ENCODE measurements at regions not wholly inside any gene's neighbourhood (a gene's known extent, or its start where the extent isn't known, plus 50 kb on each side); places are given as distances from the start of the nearest gene placed in this dataset.

GRCh38 chr22:48975886-48976285 is 851.8 kb downstream of the BRD1 start:
- no peak overlapping the region for H3K4me3 ChIP-seq (ENCODE audit: low read depth in 1 of 5, low read length in 5 of 5)
- H3K27ac ChIP-seq (ENCODE audit: low read depth, low read length) = no peak overlapping the region
- no peaks in the 10 kb centered on the region for H3K4me1 ChIP-seq (ENCODE audit: control insufficient read depth in 5 of 5, insufficient read depth in 5 of 5, low read length in 5 of 5)
- H3K27me3 ChIP-seq (ENCODE audit: control insufficient read depth in 5 of 5, insufficient read depth in 4 of 5, low read length in 5 of 5) = peaks cover 6 to 33% (median 25%) of the 10 kb centered on the region in 5 donors
- peaks cover 0 to 5% (median 3%) of the 10 kb centered on the region in 5 donors for H3K9me3 ChIP-seq (ENCODE audit: control insufficient read depth in 5 of 5, low read length in 5 of 5)
- no peaks in the 10 kb centered on the region for H3K36me3 ChIP-seq (ENCODE audit: control insufficient read depth in 5 of 5, insufficient read depth in 5 of 5, low read length in 5 of 5)
- H3K9ac ChIP-seq (ENCODE audit: low read length in 5 of 5) = no peak overlapping the region

GRCh38 chr22:48975316-48975741 is 852.3 kb downstream of the BRD1 start:
- Histone ChIP-seq H3K27ac (ENCODE audit: low read depth, low read length) (no peak overlapping the region), H3K9ac (ENCODE audit: low read length in 5 of 5) (no peak overlapping the region), H3K4me1 (ENCODE audit: control insufficient read depth in 5 of 5, insufficient read depth in 5 of 5, low read length in 5 of 5) (no peaks in the 10 kb centered on the region), H3K36me3 (ENCODE audit: control insufficient read depth in 5 of 5, insufficient read depth in 5 of 5, low read length in 5 of 5) (no peaks in the 10 kb centered on the region), H3K9me3 (ENCODE audit: control insufficient read depth in 5 of 5, low read length in 5 of 5) (peaks cover 0 to 5% (median 3%) of the 10 kb centered on the region in 5 donors), H3K4me3 (ENCODE audit: low read depth in 1 of 5, low read length in 5 of 5) (no peak overlapping the region), H3K27me3 (ENCODE audit: control insufficient read depth in 5 of 5, insufficient read depth in 4 of 5, low read length in 5 of 5) (peaks cover 6 to 27% (median 20%) of the 10 kb centered on the region in 5 donors)

GRCh38 chr22:48974443-48975315 is 853.0 kb downstream of the BRD1 start:
- Histone ChIP-seq H3K9ac (ENCODE audit: low read length in 5 of 5) (no peak overlapping the region), H3K27ac (ENCODE audit: low read depth, low read length) (no peak overlapping the region), H3K9me3 (ENCODE audit: control insufficient read depth in 5 of 5, low read length in 5 of 5) (peaks cover 0 to 5% (median 3%) of the 10 kb centered on the region in 5 donors), H3K4me1 (ENCODE audit: control insufficient read depth in 5 of 5, insufficient read depth in 5 of 5, low read length in 5 of 5) (no peaks in the 10 kb centered on the region), H3K4me3 (ENCODE audit: low read depth in 1 of 5, low read length in 5 of 5) (no peak overlapping the region), H3K36me3 (ENCODE audit: control insufficient read depth in 5 of 5, insufficient read depth in 5 of 5, low read length in 5 of 5) (no peaks in the 10 kb centered on the region), H3K27me3 (ENCODE audit: control insufficient read depth in 5 of 5, insufficient read depth in 4 of 5, low read length in 5 of 5) (peaks cover 6 to 27% (median 17%) of the 10 kb centered on the region in 5 donors)

- Histone ChIP-seq H3K4me1 (ENCODE audit: control insufficient read depth in 5 of 5, insufficient read depth in 5 of 5, low read length in 5 of 5) (no peaks in the 10 kb centered on the region), H3K9me3 (ENCODE audit: control insufficient read depth in 5 of 5, low read length in 5 of 5) (no peaks in the 10 kb centered on the region), H3K4me3 (ENCODE audit: low read depth in 1 of 5, low read length in 5 of 5) (no peak overlapping the region), H3K9ac (ENCODE audit: low read length in 5 of 5) (no peak overlapping the region), H3K36me3 (ENCODE audit: control insufficient read depth in 5 of 5, insufficient read depth in 5 of 5, low read length in 5 of 5) (no peaks in the 10 kb centered on the region), H3K27me3 (ENCODE audit: control insufficient read depth in 5 of 5, insufficient read depth in 4 of 5, low read length in 5 of 5) (peaks cover 6 to 32% (median 21%) of the 10 kb centered on the region in 5 donors), H3K27ac (ENCODE audit: low read depth, low read length) (no peak overlapping the region)
Observed at GRCh38 chr22:48973694-48974041, 854.0 kb downstream of the BRD1 start.

GRCh38 chr22:48972979-48973693 is 854.5 kb downstream of the BRD1 start:
- Histone ChIP-seq H3K27me3 (ENCODE audit: control insufficient read depth in 5 of 5, insufficient read depth in 4 of 5, low read length in 5 of 5) (peaks cover 6 to 32% (median 22%) of the 10 kb centered on the region in 5 donors), H3K9ac (ENCODE audit: low read length in 5 of 5) (no peak overlapping the region), H3K9me3 (ENCODE audit: control insufficient read depth in 5 of 5, low read length in 5 of 5) (no peaks in the 10 kb centered on the region), H3K4me1 (ENCODE audit: control insufficient read depth in 5 of 5, insufficient read depth in 5 of 5, low read length in 5 of 5) (no peaks in the 10 kb centered on the region), H3K27ac (ENCODE audit: low read depth, low read length) (no peak overlapping the region), H3K4me3 (ENCODE audit: low read depth in 1 of 5, low read length in 5 of 5) (no peak overlapping the region), H3K36me3 (ENCODE audit: control insufficient read depth in 5 of 5, insufficient read depth in 5 of 5, low read length in 5 of 5) (no peaks in the 10 kb centered on the region)

GRCh38 chr22:48968201-48968959 is 859.3 kb downstream of the BRD1 start:
- H3K4me1 ChIP-seq (ENCODE audit: control insufficient read depth in 5 of 5, insufficient read depth in 5 of 5, low read length in 5 of 5) = no peaks in the 10 kb centered on the region
- peaks cover 0 to 4% (median 0%) of the 10 kb centered on the region in 5 donors for H3K9me3 ChIP-seq (ENCODE audit: control insufficient read depth in 5 of 5, low read length in 5 of 5)
- H3K36me3 ChIP-seq (ENCODE audit: control insufficient read depth in 5 of 5, insufficient read depth in 5 of 5, low read length in 5 of 5) = no peaks in the 10 kb centered on the region
- H3K27ac ChIP-seq (ENCODE audit: low read depth, low read length) = no peak overlapping the region
- H3K27me3 ChIP-seq (ENCODE audit: control insufficient read depth in 5 of 5, insufficient read depth in 4 of 5, low read length in 5 of 5) = peaks cover 0 to 13% (median 4%) of the 10 kb centered on the region in 5 donors
- no peak overlapping the region for H3K9ac ChIP-seq (ENCODE audit: low read length in 5 of 5)
- H3K4me3 ChIP-seq (ENCODE audit: low read depth in 1 of 5, low read length in 5 of 5) = no peak overlapping the region

- Histone ChIP-seq H3K4me3 (ENCODE audit: low read depth in 1 of 5, low read length in 5 of 5) (no peak overlapping the region), H3K9me3 (ENCODE audit: control insufficient read depth in 5 of 5, low read length in 5 of 5) (peaks cover 0 to 4% (median 0%) of the 10 kb centered on the region in 5 donors), H3K4me1 (ENCODE audit: control insufficient read depth in 5 of 5, insufficient read depth in 5 of 5, low read length in 5 of 5) (no peaks in the 10 kb centered on the region)
Observed at GRCh38 chr22:48963405-48963804, 864.3 kb downstream of the BRD1 start.

GRCh38 chr22:48961705-48962104 is 866.0 kb downstream of the BRD1 start:
- H3K4me1 ChIP-seq (ENCODE audit: control insufficient read depth in 5 of 5, insufficient read depth in 5 of 5, low read length in 5 of 5) = no peaks in the 10 kb centered on the region
- no peaks in the 10 kb centered on the region for H3K36me3 ChIP-seq (ENCODE audit: control insufficient read depth in 5 of 5, insufficient read depth in 5 of 5, low read length in 5 of 5)
- H3K27me3 ChIP-seq (ENCODE audit: control insufficient read depth in 5 of 5, insufficient read depth in 4 of 5, low read length in 5 of 5) = peaks cover 12 to 23% (median 17%) of the 10 kb centered on the region in 5 donors
- no peak overlapping the region for H3K9ac ChIP-seq (ENCODE audit: low read length in 5 of 5)
- H3K27ac ChIP-seq (ENCODE audit: low read depth, low read length) = no peak overlapping the region
- peaks cover 0 to 2% (median 0%) of the 10 kb centered on the region in 5 donors for H3K9me3 ChIP-seq (ENCODE audit: control insufficient read depth in 5 of 5, low read length in 5 of 5)
- H3K4me3 ChIP-seq (ENCODE audit: low read depth in 1 of 5, low read length in 5 of 5) = no peak overlapping the region

More at GRCh38 chr22:48963405-48963804, 864.3 kb downstream of the BRD1 start:
- Histone ChIP-seq H3K27ac (ENCODE audit: low read depth, low read length) (no peak overlapping the region), H3K36me3 (ENCODE audit: control insufficient read depth in 5 of 5, insufficient read depth in 5 of 5, low read length in 5 of 5) (no peaks in the 10 kb centered on the region), H3K9ac (ENCODE audit: low read length in 5 of 5) (no peak overlapping the region), H3K27me3 (ENCODE audit: control insufficient read depth in 5 of 5, insufficient read depth in 4 of 5, low read length in 5 of 5) (peaks cover 12 to 21% (median 17%) of the 10 kb centered on the region in 5 donors)

- Histone ChIP-seq H3K36me3 (ENCODE audit: control insufficient read depth in 5 of 5, insufficient read depth in 5 of 5, low read length in 5 of 5) (no peaks in the 10 kb centered on the region), H3K4me3 (ENCODE audit: low read depth in 1 of 5, low read length in 5 of 5) (no peak overlapping the region), H3K27me3 (ENCODE audit: control insufficient read depth in 5 of 5, insufficient read depth in 4 of 5, low read length in 5 of 5) (peaks cover 13 to 27% (median 17%) of the 10 kb centered on the region in 5 donors), H3K9me3 (ENCODE audit: control insufficient read depth in 5 of 5, low read length in 5 of 5) (no peaks in the 10 kb centered on the region), H3K4me1 (ENCODE audit: control insufficient read depth in 5 of 5, insufficient read depth in 5 of 5, low read length in 5 of 5) (no peaks in the 10 kb centered on the region), H3K9ac (ENCODE audit: low read length in 5 of 5) (no peak overlapping the region), H3K27ac (ENCODE audit: low read depth, low read length) (no peak overlapping the region)
Observed at GRCh38 chr22:48960980-48961660, 866.6 kb downstream of the BRD1 start.
